ENCODE measurements at regions not wholly inside any gene's neighbourhood (a gene's known extent, or its start where the extent isn't known, plus 50 kb on each side); places are given as distances from the start of the nearest gene placed in this dataset.

GRCh38 chr10:65531545-65531944 lies 1394.3 kb upstream of the LRRTM3 start:
- Mint-ChIP-seq H3K4me1 (ENCODE audit: low read depth, unreplicated experiment) (no peaks in the 10 kb centered on the region), H3K36me3 (ENCODE audit: insufficient read depth, unreplicated experiment) (no peaks in the 10 kb centered on the region), H3K27ac (ENCODE audit: unreplicated experiment) (no peak overlapping the region), H3K9me3 (ENCODE audit: low read depth, unreplicated experiment) (no peaks in the 10 kb centered on the region), H3K4me3 (ENCODE audit: low read depth, unreplicated experiment) (no peak overlapping the region), H3K27me3 (ENCODE audit: unreplicated experiment) (no peaks in the 10 kb centered on the region)
- no peak for TF ChIP-seq CTCF (IDR thresholded peaks at IDR 0.05; ENCODE audit: unreplicated experiment)
- no TSS peak for BruUV-seq (replicated peaks)
- DNase-seq = no peak
- CTCF ChIA-PET = interaction anchor here (0.7 kb wide), 1 partner anchor 22 kb away, joined by 4 read pairs; no protein-coding TSS in a partner anchor
- intact Hi-C loops (cut with micrococcal nuclease; ENCODE audit: unreplicated experiment) = no loop called here

- peaks cover 2% of the 10 kb centered on the region for H3K9me3 Mint-ChIP-seq (ENCODE audit: low read depth, unreplicated experiment)
- BruUV-seq (replicated peaks) = no TSS peak
- DNase-seq = no peak
- CTCF ChIA-PET = no interaction called here
- no peaks in the 10 kb centered on the region for H3K36me3 Mint-ChIP-seq (ENCODE audit: insufficient read depth, unreplicated experiment)
- H3K4me1 Mint-ChIP-seq (ENCODE audit: low read depth, unreplicated experiment) = no peaks in the 10 kb centered on the region
- no peak for TF ChIP-seq CTCF (IDR thresholded peaks at IDR 0.05; ENCODE audit: unreplicated experiment)
- no peaks in the 10 kb centered on the region for H3K27me3 Mint-ChIP-seq (ENCODE audit: unreplicated experiment)
- no peak overlapping the region for H3K27ac Mint-ChIP-seq (ENCODE audit: unreplicated experiment)
- no peak overlapping the region for H3K4me3 Mint-ChIP-seq (ENCODE audit: low read depth, unreplicated experiment)
- intact Hi-C loops (cut with micrococcal nuclease; ENCODE audit: unreplicated experiment) = no loop called here
Observed at GRCh38 chr10:65534771-65535170, 1391.1 kb upstream of the LRRTM3 start.

- Mint-ChIP-seq H3K27ac (ENCODE audit: unreplicated experiment) (no peak overlapping the region), H3K9me3 (ENCODE audit: low read depth, unreplicated experiment) (no peaks in the 10 kb centered on the region), H3K4me1 (ENCODE audit: low read depth, unreplicated experiment) (no peaks in the 10 kb centered on the region), H3K27me3 (ENCODE audit: unreplicated experiment) (no peaks in the 10 kb centered on the region), H3K36me3 (ENCODE audit: insufficient read depth, unreplicated experiment) (no peaks in the 10 kb centered on the region), H3K4me3 (ENCODE audit: low read depth, unreplicated experiment) (no peak overlapping the region)
- BruUV-seq (replicated peaks) = no TSS peak
- no peak for DNase-seq
- TF ChIP-seq CTCF (IDR thresholded peaks at IDR 0.05; ENCODE audit: unreplicated experiment) = no peak
- intact Hi-C loops (cut with micrococcal nuclease; ENCODE audit: unreplicated experiment) = no loop called here
- CTCF ChIA-PET = no interaction called here
Observed at GRCh38 chr10:65544756-65545155, 1381.1 kb upstream of the LRRTM3 start.

- Mint-ChIP-seq H3K27me3 (ENCODE audit: unreplicated experiment) (no peaks in the 10 kb centered on the region), H3K9me3 (ENCODE audit: low read depth, unreplicated experiment) (no peaks in the 10 kb centered on the region), H3K4me3 (ENCODE audit: low read depth, unreplicated experiment) (no peak overlapping the region), H3K27ac (ENCODE audit: unreplicated experiment) (no peak overlapping the region), H3K36me3 (ENCODE audit: insufficient read depth, unreplicated experiment) (no peaks in the 10 kb centered on the region), H3K4me1 (ENCODE audit: low read depth, unreplicated experiment) (no peaks in the 10 kb centered on the region)
- no peak for DNase-seq
- TF ChIP-seq CTCF (IDR thresholded peaks at IDR 0.05; ENCODE audit: unreplicated experiment) = no peak
- intact Hi-C loops (cut with micrococcal nuclease; ENCODE audit: unreplicated experiment) = no loop called here
- no TSS peak for BruUV-seq (replicated peaks)
- CTCF ChIA-PET = no interaction called here
Observed at GRCh38 chr10:65548001-65548400, 1377.8 kb upstream of the LRRTM3 start.

GRCh38 chr10:65550761-65551160 lies 1375.1 kb upstream of the LRRTM3 start:
- no peak overlapping the region for H3K4me3 Mint-ChIP-seq (ENCODE audit: low read depth, unreplicated experiment)
- TF ChIP-seq CTCF (IDR thresholded peaks at IDR 0.05; ENCODE audit: unreplicated experiment) = no peak

More at GRCh38 chr10:65550761-65551160, 1375.1 kb upstream of the LRRTM3 start:
- Mint-ChIP-seq H3K27ac (ENCODE audit: unreplicated experiment) (no peak overlapping the region), H3K36me3 (ENCODE audit: insufficient read depth, unreplicated experiment) (no peaks in the 10 kb centered on the region), H3K27me3 (ENCODE audit: unreplicated experiment) (no peaks in the 10 kb centered on the region), H3K9me3 (ENCODE audit: low read depth, unreplicated experiment) (no peaks in the 10 kb centered on the region), H3K4me1 (ENCODE audit: low read depth, unreplicated experiment) (no peaks in the 10 kb centered on the region)
- no peak for DNase-seq
- CTCF ChIA-PET = no interaction called here
- BruUV-seq (replicated peaks) = no TSS peak
- intact Hi-C loops (cut with micrococcal nuclease; ENCODE audit: unreplicated experiment) = no loop called here
